ENCODE measurements at regions not wholly inside any gene's neighbourhood (a gene's known extent, or its start where the extent isn't known, plus 50 kb on each side); places are given as distances from the start of the nearest gene placed in this dataset.

DNA sequence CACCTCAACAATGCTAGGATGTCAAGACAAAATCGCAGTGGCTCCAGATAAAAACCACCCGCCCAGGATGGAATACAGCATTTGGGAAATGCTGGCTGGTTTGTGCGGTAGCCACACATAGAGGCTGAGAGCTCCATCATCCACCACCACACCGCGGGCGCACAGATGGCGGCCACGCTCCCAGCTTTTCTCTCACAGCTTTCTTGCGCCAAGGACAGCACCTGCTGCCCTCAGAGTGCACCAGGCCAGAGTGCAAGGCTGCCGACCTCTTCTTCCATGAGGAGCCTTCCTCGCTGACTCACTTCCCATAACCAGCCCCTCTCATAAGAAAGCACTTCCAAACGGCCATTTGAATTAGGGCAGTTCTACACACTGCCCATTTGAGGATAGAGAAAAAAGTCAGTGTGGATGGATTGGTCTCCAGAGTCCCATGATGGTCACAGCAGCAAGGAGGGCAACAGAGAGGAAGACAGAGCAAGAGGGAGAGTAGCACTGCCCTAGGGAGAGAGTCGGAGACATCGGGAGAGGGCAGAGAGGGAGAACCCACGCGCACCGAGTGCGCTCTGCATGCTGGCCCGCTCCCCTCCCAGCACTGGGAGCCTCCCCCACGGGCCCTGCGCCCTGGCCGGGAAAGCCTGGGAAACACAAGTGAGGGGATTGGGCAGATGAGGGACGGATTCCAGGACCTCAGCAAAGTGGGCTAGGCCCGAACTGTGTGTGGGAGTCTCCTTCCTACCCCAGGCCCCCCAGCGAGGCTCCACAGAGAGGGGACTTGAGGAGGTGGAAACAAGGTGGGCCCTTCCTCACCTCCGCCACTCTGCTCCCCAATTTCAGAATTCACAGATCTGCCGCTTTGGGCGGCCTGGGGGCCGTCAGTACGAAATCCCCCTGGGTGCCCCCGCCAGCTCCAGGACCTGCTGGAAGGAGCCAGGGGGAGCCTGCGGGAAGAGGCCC is 156.9 kb downstream of the USP12 start:
- DNase-seq (ENCODE audit: low spot score): no peak

DNA sequence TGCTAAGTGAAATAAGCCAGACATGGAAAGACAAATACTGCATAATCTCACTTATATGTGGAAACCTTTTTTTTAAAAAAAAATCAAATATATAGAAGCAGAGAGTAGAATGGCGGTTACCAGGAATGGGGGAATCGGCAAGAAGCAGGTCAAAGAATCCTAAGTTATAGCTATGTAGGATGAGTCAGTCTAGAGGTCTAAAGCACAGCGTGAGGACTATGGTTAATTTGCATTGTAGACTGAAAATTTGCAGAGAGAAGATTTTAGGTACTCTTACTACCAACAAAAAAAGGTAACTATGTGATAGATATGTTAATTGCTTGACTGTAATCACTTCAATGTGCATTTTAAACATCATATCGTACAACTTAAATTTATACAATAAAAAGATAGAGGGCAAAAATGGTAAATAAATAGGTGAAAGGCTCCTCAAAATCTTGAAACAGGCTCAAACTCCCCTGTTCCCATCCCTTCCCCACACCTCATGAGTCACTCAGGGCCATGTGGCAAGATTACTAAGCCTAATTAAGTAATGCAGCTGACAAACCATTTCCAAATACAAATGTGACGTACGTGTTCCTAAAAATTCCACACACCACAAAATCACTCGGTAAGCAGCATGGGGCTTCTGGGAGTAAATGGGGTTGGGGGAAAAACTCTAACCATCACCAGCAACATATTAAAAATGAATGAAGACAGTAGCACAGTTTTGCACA is 159.0 kb downstream of the USP12 start:
- no peak for DNase-seq (ENCODE audit: low spot score)

DNA sequence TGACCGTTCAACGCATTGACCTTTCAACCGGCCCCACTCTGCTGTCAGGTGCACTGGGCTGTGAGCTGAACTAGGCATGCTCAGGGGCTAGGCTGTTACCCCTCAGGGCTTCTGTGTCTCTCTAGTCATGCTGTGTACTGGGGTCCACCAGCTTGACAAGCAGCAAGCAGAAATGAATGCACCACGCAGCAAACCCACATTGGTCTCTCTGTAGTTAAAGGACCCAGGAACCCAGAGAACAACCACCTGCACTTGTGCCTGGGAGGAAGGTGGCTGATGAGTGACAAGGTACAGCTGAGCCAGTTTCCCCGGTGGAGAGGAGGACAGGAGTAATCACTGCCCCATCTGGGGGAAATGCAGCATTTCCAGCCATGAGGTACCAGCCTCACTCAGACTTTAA is 159.9 kb downstream of the USP12 start:
- no peak for DNase-seq (ENCODE audit: low spot score)

DNA sequence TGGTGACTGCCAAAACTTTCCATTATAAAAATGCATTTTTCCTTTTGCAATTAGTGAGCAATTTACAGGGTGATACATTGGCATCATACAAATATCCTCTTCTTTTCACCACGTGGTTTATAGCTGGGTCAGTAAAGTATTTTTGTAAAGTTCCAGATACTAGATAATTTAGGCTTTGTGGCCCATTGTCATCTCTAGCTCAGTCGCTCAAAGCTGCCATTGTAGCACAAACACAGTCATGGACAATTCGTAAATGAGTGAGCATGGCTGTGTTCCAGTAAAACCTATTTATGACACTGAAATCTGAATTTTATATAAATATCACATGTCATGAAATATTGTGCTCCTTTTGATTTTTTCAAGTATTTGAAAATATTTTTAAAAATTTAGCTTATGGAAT is 162.9 kb downstream of the USP12 start:
- DNase-seq (ENCODE audit: low spot score): peak; percentile 55

DNA sequence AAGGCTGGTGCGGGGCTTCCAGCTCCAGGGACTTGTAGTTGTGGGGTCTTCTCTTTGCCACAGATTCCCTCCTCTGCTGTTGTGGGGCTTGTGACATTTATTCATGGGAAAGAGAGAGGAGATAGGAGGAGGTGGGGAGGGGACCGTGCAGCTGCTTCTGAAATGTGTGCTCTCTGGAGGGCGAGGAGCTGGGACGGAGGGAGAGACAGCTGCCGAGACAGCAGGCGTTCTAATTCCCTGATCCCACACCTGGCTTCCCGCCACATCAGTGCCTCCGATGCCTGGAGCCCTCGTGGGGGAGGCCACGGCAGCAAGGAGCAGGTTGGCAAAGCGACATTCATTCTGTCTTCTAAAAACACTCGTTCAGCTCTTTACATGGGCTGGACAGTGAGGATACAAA is 164.4 kb downstream of the USP12 start:
- DNase-seq (ENCODE audit: low spot score): no peak

DNA sequence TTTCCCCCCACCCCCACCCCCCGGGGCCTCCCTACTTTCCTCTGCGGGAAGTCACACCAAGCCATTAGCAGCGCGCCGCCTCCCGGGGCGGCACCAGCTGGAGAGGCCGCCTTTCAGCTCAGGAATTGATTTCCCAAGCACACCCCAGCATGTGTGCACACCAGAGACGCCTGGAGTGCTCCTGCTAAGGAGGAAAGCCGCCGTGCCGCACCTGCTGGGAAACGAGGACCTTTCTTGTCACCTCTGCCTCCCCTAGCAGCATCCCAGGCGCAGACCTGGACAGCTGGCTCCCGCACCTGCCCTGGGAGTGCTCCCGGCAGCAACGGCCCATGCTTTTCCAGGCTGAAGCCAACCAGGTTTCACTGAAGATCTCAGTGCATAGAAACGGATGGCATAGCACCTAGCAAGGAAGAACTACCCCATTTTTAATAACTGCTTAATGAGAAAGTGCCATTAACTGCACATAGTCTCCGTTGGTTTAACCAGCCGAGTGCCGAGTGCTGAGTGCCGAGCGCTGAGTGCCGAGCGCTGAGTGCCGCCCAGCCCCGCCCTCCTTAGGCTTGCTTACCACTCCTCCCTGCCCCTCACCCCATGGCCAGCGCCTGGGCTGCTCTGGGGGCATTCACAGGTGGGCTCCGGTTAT is 165.0 kb downstream of the USP12 start:
- DNase-seq (ENCODE audit: low spot score): peak; percentile 50

DNA sequence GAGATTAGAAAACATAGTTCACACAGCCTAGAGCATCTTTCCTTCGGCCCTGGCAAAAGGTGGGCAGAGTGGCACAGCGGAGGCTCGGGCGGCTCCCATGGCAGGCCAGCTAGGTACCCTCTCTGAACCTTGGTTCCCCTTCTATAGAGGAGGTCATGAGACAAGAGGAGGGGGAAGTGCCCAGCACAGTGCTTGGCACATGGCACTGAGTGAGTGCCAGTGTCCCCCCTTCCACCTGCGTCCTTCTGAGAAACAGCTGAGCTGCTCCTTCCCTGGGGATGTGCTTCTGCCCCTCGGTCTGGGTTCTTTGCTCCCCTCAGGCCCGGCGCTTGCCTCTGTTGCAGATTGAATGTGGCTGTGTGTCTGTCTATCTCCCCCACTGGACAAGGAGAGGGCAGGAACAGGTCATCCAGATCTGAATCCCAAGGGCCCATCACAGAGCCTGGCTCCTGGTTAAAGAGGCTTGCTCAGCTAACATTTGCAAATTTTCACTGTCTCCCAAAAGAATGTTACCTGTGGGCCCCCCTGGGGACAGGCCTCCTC is 165.6 kb downstream of the USP12 start:
- DNase-seq (ENCODE audit: low spot score): no peak

DNA sequence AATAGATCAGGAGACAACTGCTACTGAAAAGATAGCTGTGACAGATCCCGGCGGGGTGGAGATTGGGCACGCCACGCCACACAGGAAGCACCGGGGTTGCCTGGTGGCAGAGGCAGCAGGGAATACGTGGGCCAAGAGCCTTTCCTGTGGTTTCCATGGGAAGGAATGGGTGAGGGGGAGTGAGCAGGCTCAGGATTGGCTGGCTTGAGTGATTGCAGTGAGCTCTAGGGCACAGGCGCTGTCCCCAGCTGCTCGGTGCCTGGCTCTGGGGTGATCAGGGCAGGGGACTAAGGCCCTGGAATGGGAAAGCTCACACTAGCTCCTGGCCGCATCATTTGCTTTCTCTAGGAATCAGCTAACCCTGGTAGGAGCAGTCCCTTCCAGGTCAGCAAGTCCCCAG is 166.1 kb downstream of the USP12 start:
- DNase-seq (ENCODE audit: low spot score): peak; percentile 76

DNA sequence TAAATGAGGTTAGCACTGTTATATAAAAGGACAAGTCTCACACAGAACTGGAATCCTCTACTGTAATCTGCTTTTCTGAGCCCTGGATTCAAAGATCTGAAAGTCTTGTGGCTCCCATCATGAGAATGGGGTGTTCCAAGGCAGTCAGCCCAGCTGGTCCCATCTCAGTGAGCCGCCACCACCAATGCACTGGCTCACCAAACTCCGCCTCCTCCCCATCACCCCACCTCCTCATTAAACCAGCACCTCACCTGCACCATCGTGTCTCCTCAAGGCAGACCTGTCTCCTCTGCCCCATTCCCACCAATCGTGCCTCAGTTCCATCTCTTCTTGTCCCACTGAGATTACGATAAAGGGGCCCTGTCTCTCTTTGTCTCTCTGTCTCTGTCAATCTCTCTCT is 166.7 kb downstream of the USP12 start:
- no peak for DNase-seq (ENCODE audit: low spot score)

DNA sequence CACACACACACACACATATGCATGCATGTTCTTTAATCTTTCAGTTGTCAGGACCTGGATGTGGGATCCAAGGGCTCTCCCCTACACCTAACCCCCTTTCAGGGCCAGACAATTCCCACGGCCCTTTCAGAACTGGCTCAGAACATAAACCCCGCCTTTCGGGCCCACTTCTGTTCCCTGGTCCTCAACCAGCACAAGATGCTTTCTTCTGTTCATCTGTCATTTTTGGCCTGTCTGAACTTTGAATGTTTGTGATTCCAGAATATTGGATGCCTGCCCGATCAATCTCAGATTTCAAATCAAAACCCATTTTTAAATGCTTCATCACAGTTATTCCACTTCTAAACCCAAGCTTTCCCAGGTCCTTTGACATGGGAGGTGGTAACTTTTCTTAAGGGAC is 167.3 kb downstream of the USP12 start:
- DNase-seq (ENCODE audit: low spot score): no peak

DNA sequence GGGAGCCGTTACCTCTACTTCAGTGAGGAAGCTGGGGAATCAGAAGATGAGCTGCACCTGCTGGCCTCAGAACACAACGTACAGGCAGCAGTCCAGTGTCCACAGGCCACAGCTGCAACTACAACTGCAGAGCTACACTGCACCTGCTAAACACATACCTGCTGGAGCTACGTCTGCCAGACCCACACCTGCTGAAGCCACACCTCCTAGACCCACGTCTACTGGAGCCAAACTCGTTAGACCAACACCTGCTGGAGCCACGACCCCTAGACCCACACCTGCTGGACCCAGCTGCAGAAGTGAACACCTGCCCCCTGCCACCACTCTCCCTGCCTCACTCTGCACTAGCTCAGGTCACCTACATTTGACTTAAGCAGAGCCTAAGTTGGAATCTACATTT is 169.9 kb downstream of the USP12 start:
- no peak for DNase-seq (ENCODE audit: low spot score)

DNA sequence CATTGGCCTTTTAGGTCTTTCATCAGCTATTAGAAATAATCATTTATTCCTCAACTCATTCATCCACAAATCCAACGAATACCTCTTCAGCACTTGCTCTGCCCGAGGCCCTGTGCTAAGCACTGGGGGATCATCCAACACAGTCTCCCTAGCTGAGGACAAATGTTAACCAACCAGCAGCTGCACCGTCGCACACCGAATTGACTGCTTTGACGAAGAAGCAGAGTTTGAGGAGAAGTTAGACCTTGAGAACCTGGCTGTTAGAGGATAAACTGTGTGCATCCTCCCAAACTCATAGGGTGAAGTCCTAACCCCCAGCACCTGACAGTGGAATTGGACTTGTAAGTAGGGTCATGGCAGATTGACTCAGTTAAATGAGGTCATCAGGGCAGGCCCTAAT is 170.9 kb downstream of the USP12 start:
- DNase-seq (ENCODE audit: low spot score): no peak

DNA sequence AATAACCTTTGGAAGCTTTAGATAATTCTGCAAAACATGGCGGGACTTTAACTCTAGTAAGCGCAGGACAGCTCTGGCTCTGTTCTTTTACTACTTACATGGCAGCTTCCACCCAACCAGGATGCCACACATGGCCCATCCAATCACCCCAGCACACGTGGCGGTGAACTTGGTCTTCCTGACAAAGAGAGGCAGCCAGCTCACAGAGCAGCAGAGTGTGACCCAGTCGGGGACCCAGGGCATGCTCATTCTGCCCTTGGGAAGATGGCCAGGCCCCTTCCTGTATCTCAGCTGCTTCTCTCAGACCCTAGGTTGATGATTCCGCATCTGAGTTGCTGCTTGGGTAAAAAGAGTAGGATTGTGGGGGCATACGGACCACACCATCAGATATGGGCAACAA is 172.1 kb downstream of the USP12 start:
- no peak for DNase-seq (ENCODE audit: low spot score)

DNA sequence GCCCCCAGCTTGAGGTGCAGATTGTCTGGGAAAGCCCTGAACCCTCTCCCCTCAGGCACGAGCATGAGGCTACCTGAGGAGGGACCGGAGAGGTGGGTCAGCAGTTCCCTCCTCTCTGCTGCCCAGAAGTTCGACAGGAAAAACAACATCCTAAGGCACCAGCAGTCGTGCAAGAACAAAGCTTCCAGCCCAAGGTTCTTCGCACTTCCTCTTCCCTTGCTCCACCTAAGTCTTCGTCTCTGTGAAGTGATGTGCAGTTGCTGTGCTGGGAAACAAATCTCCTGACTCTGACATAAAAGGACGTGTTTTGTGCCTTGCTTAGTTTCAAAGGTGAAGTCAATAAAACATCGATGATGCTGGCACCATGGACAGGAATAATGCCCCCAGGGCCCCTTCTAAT is 173.3 kb downstream of the USP12 start:
- no peak for DNase-seq (ENCODE audit: low spot score)

DNA sequence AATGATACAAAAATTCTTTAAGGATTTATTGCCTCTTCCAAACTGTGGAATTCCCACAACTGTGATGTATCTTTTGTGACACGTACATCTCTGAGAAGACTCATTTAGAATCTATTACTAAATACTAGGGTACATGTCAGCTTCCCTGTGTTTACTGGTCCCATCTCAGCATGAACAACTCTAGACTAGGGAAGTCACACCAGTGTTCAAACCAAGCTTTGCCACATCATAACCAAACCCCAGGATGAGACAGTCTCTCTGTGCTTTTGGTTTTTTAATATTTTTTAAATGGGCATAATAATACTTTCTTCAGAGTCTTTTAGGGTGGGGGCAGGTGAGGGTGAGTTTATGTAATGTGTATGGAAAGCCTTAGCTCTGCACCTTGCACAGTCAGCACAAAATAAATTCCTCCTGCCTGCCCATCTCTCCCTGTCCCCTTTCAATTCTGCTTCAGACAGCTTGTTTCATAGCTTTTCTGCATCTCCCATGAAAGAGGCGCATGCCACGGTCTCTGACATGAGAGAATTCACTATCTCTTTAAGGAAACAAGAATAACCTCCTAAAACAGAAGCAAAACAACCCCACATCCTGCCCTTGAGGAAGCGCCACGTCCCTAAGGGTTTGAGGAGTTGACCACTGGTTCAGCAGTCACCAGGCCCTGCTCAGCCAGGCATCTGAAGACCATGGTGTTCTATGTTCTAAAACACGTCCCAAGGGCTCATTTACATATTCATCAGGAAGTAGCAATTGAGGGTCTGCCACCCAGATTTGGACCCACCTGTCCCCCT is 174.5 kb downstream of the USP12 start:
- DNase-seq (ENCODE audit: low spot score): no peak

DNA sequence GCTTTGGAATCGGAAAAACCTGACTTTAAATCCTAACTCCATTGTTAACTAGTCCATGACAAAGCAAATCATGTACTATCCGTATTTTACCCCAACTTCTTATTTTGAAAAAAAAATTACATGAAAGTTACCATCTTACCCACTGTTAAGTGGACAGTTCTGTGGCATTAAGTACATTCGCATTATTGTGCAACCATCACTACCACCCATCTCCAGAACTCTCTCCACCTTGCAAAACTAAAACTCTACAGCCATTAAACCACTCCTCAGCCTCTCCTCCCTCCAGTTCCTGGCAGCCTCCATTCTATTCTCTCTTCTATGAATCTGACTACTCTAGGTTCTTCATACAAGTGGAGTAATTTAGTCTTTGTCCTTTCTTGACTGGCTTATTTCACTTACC is 176.5 kb downstream of the USP12 start:
- DNase-seq (ENCODE audit: low spot score): no peak

DNA sequence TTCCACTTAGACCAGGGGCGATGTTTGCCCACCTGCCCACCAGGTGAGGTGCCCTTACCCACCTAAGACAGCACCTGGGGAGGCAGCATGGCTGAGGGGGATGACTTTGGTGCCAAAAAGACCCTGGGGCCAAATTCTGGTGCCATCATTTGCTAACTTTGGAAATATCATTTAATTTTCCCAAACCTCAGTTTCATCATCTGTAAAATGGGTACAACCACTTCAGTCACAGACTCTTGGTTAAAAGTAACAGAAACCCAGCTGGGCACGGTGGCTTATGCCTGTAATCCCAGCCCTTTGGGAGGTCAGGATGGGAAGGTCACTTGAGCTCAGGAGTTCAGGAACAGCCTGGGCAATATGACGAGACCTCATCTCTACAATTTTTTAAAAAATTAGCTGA is 177.8 kb downstream of the USP12 start:
- no peak for DNase-seq (ENCODE audit: low spot score)

DNA sequence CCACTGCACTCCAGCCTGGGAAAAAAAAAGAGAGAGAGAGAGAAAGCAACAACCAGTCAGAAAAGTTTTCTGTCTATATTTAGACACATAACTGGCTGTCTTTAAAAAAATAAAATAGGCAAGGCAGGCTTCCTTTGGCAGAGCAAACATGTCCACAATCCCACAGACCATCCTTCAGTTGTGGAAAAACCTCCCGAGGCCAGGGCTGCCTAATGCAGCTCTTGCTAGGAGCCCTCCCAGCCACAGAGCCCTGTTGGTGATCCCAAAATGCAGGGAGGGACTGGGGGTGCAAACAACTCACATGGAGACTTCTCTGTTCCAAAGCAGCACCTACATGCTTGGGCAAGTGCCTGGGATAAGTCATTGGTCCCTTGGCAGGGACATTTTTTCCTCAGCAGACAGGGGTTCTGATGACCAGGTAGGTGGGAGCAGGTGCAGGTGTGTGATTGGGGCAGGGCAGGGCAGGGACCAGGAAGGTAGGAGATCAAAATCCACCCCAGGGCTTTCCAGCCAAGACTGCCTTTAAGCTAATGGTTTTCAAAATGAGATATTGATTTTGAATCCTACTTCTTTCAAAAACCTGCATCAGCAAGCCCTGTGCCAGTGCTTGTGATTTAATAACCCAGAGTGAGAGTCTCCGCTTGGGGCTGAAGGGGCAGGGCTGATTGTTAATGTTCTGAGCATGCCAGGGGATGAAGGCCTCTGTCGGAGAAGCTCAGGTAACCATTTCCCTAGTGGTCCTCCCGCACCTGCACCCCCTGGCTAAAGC is 178.5 kb downstream of the USP12 start:
- DNase-seq (ENCODE audit: low spot score): no peak

DNA sequence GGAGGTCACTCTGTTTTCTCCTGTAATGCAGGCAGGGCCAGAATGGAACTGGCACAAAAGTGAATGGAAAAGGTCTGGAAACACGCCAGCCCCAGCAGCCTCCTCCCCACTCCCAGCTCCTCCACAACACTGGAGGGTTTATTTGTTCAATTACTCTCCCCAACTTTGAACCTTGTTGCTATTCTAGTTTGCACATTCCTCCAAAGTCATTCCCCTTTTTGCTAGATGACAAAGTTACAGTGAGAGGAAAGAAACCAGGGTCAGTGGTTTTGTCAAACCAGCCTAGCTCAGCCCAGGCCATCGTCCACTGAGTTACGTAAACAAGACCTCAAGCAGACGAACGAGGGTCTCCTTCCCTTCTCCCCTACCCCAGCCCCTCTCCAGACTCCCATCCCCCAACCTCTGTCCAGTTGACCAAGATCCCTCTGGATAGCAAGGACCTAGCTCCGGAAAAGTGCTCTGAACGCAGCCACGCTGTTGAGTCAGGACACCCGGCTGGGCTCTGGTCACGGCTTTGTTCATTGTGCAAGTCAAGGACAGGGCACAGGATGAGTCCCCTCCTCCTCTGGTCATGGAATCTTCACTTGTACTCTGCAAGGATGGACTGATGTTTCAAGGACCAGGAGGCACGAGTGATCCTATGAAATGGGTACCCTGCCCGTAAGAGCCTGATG is 180.0 kb downstream of the USP12 start:
- DNase-seq (ENCODE audit: low spot score): peak; percentile 89

DNA sequence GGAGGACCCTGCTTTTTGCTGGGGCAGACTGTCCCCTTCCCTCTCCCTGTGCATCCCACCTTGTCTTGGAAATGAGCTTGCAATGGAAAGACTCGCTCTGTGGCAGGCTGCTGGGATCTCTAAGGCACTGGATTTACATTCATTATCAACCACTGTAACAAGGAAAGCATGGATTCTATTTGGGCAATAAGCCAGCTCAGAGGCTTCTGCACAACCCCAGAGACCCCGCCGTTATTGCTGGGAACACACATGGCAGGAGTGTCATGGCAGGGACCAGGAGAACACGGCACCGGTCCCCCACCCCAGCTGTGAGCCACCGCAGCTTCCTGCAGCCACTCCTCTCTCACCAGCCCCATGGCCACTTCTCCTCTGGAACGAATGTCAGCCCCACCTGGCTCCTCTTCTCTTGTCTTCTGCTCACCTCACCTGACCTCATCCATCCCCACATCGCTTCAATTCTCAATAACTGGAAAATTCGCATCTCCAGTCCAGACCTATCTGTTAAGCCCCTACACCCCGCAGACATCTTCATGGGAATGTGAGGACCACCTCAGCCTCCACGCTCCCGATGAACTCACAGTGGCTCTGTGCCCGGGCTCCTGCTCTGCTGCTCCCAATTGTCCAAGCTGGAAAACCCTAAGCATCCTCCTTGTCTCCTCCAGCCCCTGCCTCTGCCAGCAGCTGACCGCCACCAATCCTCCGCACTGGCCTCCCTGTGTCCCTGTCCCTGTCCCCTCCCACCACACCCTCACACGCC is 181.5 kb downstream of the USP12 start:
- no peak for DNase-seq (ENCODE audit: low spot score)
